Fibroblast of pulmonary artery (primary cell): ENCODE measurements at regions not wholly inside any gene's neighbourhood (a gene's known extent, or its start where the extent isn't known, plus 50 kb on each side); places are given as distances from the start of the nearest gene placed in this dataset.

Experiments used
- DNase-seq: peaks from one replicate; pipeline ENCODE4 v3.0.0-alpha.2; 2010; ENCODE audit warnings: low read depth
- H3K4me3 ChIP-seq: replicated peaks from 2 replicates; pipeline ENCODE4 v1.5.1; 2011; ENCODE audit warnings: low read depth, mild to moderate bottlenecking, control low read depth, low read length, moderate library complexity
- TF ChIP-seq, protein P1 (sequence below): IDR thresholded peaks from 2 replicates; pipeline ENCODE4 v1.5.1; 2011; ENCODE audit warnings: mild to moderate bottlenecking, control low read depth, low read length, inconsistent platforms; ENCODE audit errors: missing control alignments

DNA sequence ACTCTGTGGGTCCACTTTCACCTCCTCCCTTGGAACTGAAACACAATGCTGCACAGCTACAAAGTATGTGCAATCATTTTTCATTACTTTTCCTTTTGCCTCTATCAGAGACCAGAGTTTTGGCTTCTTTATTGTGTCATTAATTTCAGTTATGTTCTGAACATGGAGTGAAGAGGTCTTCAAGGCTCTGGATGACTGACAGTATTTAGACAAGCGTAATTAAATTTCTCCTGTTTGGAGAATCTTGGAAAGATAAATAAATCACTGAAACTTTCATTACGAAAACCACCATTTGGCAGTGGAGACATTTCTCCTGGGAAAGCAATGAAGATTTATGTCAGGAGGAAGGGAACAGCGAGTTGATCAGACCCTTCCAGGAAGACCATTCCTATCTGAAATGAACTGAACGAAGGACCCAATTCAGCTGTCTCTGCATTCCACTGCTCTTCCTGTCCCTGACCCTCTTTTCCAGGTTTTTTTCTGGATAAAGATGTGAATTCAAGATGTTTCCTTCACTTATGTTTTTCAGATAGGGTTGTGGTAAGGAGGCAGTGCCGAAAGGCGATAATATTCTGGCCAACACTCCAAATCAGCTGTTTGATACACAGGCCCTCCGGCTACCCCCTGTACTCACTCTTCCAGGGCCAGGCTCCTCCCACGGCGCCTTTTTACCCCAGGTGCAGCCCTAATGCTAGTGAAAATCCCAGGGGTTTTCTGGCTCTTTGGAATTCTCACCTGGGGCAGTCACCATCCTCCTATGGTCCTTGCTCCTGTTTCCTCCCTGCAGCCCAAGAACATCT, 77.2 kb upstream of the OSMR start:
- TF ChIP-seq, protein P1, sequence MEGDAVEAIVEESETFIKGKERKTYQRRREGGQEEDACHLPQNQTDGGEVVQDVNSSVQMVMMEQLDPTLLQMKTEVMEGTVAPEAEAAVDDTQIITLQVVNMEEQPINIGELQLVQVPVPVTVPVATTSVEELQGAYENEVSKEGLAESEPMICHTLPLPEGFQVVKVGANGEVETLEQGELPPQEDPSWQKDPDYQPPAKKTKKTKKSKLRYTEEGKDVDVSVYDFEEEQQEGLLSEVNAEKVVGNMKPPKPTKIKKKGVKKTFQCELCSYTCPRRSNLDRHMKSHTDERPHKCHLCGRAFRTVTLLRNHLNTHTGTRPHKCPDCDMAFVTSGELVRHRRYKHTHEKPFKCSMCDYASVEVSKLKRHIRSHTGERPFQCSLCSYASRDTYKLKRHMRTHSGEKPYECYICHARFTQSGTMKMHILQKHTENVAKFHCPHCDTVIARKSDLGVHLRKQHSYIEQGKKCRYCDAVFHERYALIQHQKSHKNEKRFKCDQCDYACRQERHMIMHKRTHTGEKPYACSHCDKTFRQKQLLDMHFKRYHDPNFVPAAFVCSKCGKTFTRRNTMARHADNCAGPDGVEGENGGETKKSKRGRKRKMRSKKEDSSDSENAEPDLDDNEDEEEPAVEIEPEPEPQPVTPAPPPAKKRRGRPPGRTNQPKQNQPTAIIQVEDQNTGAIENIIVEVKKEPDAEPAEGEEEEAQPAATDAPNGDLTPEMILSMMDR: no peak

DNA sequence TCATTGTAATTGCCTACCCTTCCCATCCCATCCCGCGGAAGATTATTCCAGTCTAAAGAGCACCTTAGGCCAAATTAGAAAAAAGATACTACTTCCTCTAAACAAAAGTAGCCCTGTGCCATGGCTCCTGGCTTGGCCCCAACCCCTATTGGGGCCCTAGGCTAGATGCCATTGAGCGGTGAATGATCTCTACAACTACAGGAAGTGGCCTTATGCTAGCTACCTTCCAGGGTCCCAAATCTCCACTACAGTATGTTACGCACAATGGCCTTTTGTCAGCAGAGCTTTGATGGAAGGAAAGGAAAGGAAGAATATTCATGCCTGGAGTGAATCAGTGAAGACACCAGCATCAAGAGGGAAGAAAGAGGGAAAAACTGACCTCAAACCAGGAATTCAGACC, 73.3 kb upstream of the OSMR start:
- TF ChIP-seq, protein P1: no peak
- no peak for DNase-seq
- H3K4me3 ChIP-seq: no peak overlapping the region

More for the DNA sequence above, 77.2 kb upstream of the OSMR start:
- DNase-seq: no peak
- no peak overlapping the region for H3K4me3 ChIP-seq

DNA sequence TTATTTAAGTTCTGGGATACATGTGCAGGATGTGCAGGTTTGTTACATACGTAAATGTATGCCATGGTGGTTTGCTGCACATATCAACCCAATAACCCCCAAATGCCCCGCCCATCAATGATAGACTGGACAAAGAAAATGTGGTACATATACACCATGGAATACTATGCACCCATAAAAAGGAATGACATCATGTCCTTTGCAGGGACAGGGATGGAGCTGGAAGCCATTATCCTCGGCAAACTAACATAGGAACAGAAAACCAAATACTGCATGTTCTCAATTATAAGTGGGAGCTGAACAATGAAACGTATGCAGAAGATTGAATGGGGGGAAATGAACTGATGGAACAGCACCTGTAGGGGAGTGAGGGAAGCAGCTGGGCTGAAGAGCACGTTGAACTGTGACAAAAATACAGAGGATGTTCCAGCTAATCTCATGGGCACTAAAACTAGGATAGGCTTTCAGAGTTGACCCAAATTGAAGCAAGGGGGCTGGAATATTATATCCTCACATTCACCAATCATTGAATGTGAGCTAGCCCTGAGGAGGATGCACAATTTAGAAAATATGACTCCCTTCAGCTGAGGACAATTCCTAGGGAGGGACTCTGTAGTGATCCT, 70.5 kb upstream of the OSMR start:
- TF ChIP-seq, protein P1: no peak
- no peak for DNase-seq
- no peak overlapping the region for H3K4me3 ChIP-seq

DNA sequence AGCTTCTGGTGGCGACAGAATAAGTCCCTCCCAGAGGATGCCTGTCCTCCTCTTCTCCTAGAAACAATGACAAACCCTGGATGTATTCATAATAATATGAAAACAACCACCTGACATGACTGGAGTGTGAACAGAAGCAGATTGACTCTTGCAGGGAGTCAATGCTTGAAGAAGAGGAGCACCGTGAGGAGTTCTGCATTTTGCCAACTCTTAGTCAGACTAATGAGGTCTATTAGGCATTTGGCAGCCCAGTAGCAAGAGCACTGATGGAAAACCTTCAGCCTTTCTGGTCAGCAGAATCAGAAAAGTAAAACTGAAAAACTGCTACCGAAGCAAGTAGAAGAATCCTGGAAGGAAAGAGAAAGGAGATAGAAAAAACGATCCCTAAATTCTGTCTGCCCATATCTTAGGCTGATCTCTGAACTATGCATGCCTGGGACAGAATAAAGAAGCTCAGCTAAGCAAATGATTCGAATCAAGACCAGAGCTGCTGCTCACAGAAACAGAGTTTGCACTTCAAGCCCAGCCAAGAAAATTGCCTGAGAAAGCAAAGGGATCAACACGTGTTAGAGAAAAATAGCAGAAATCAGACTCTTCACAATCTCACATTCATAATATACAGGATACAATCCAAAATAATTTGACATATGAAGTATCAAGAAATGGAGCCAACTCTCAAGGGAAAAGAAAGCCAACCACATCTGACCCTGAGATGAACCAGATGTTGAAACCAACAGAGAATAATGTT, 69.5 kb upstream of the OSMR start:
- no peak overlapping the region for H3K4me3 ChIP-seq
- peak; percentile 41 for DNase-seq
- TF ChIP-seq, protein P1: no peak

DNA sequence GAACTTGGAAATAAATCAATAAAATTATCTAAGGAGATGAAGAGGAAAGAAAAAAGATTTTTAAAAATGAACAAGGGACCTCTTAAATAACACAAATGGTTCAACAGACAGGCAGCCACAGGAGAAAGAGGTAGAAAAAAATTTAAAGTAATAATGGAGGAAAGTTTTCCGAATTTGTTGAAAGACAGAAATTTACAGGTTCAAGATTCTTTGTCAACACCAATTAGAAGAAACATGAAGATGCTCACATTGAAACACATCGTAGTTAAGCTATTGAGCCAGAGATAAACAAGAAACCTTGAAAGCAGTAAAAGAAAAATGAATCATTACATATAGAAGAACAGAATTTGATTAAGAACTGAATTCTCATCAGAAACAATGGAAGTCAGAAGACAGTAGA, 68.7 kb upstream of the OSMR start:
- TF ChIP-seq, protein P1: no peak
- DNase-seq: no peak
- no peak overlapping the region for H3K4me3 ChIP-seq

DNA sequence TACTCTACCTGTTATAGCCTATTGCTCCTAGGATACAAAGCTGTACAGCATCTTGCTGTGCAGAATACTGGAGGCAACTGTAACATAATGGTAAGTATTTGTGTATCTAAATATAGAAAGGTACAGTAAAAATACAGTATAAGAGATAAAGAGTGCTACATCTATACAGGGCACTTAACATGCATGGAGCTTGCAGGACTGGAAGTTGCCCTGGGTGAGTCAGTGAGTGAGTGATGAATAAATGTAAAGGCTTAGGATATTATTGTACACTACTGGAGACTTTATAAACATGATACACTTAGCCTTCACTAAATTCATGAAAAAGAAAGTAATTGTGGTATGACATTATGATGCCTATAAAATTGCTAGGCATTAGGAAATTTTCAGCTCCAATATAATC, 65.5 kb upstream of the OSMR start:
- DNase-seq: no peak
- TF ChIP-seq, protein P1: no peak
- H3K4me3 ChIP-seq: no peak overlapping the region
